HG03575 (cell line): ENCODE measurements at regions not wholly inside any gene's neighbourhood (a gene's known extent, or its start where the extent isn't known, plus 50 kb on each side); places are given as distances from the start of the nearest gene placed in this dataset.

Experiments
- ATAC-seq: cut with Tn5 transposase; IDR thresholded peaks from one replicate; pipeline ENCODE4 v1.9.1; 2021; ENCODE audit not compliant: unreplicated experiment, insufficient number of reproducible peaks, low FRiP score; ENCODE audit errors: extremely low read depth

DNA sequence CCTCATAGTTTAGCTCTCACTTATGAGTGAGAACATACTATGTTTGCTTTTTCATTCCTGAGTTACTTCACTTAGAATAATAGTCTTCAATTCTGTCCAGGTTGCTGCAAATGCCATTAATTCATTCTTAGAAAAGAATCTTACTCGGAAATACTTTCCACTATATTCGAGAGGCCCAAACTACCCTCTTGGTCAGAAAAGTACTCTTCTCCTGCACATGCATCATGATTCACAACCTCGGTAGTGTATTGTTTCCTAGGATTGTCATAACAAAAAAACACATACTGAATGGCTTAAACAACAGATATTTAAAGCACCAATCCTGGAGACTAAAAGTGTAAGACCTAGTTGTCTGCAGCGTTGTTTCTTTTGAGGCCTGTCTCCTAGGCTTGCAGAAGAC, 364.0 kb upstream of the SLC14A2 start:
- ATAC-seq: no peak

DNA sequence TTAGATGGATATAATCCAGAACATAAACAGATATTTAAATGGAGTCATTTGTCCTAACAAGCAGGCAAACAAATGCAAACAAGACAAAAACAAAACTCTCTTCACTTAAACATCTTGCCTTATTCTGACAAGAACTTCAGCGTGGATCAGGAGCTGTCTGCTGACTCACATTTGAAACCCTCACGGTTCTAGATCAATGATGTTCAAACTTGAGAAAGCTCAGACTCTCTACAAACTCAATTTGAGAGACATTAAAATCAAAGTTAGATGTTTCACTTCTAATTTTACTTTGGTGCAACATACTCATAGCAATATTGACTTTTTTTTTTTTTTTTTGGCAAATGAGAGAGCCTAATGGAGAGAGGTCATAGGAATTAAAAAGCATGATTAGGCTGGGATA, 362.8 kb upstream of the SLC14A2 start:
- no peak for ATAC-seq

DNA sequence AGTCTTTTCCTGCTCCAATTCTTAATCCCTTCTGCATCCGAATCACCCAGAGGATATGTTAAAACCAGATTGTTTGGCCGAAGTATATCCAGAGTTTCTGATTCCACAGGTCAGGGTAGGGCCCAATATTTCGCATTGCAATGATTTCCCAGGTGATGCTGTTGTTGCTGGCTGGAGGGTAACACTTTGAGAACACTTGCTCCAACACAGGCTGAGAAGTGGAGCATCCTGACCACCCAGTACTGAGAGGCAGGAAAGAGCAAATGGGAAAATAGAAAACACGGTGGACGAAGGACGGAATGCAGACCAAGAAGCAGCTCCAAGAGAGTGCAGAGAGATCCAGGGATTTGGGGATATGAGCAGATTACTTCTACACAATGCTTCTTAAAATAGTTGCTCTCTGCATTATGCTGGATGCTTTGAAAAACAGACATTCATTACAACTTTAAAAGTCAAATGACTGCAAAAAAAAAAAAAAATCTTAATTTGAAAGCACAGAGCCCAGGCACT, 362.2 kb upstream of the SLC14A2 start:
- no peak for ATAC-seq

DNA sequence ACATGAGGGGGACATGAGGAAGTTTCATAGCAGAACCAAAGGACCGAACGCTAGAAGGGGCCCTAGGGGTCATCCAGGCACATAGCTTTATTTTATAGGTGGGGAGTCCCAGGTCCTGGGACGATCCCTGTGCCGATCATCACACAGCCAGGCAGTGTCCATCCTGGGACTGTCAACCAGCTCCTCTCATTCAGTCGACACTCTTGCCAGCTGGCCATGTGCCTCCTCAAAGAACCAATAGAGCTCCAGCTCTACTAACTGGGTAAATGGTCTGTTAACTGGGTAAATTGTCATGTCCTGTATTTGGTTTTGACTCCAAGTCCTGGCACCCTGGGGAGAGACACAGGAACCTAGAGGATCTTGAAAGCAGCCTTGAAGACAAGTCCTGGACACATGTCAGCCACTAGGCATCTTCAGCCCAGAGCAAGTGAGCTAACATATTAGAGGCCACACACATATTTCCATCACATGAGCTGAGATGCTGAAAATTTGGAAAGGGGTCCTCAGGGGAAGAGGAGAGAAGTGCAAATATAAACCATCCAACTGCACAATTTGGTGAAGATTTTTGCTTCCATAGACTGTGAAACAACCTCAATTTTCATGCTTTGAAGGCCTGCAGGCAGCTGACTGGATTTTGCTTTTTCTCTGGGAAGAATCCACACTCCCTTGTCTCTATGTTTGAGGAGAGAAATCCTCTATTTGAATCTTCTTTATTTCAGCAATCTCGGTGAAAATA, 361.1 kb upstream of the SLC14A2 start:
- no peak for ATAC-seq

DNA sequence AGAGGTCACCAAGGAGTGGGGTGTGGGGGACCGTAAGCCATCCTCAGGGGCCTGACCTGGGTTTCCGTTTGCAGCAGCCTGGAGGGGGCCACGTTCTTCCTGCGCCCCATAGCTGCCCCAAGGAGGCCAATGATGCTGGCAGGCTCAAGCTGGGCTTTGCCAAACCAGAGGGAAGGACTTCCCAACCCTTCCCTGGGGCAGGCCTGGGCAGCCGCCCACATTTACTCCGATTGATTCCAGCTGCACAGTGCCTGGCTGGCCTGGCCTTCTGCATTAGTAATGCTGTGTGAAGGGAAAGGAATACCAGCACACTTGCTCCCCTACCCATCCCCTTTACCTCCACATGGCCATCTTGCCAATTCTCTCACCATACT, 360.6 kb upstream of the SLC14A2 start:
- ATAC-seq: no peak

DNA sequence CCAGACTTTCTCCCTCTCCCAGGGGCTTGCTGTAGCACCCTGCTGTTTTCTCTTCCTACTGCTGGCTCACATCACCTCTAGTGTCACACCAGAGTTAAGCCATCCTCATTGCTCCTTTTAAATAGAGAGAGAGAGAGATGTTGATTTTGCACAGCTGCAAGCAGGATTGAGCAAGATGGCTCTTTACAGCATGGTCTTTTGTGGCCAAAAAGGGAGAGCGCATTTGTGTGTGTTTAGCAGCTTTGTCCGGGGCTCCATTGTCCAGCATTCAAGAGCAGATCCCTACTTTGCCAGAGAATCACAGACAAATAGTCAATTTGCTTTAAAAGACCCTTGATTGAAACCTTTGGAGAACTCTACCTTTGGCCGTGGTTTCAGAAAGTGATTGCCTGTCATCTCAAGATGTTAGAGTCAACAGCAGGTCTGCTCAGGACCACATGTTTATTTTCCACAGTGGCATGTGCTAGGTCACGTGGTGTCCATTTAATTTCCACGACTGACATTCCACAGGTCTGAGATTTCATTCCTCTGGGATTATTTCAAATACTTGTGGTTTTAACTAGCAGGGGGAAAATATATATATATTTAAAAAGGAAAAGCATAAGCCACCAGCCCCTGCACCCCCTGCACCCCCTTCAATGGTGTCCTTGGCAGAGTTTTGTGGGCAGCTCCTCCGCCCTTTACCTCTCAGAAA, 359.9 kb upstream of the SLC14A2 start:
- no peak for ATAC-seq

DNA sequence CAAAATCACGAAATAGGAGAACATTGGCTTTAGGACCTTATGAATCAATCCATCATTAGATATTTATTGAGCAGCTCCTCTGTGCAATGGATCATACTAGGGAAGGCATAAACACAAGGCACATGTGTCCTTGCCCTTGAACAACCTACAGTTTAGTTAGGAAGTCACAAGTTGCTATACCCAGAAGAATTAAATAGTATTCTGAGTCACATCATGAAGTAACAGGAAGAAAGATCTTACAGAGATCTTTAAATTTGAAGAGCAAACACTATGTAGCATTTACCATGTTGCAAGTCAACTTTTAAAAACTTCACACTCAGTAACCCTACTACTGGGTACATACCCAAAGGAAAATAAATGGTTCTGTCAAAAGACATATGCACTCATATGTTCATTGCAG, 355.2 kb upstream of the SLC14A2 start:
- no peak for ATAC-seq

DNA sequence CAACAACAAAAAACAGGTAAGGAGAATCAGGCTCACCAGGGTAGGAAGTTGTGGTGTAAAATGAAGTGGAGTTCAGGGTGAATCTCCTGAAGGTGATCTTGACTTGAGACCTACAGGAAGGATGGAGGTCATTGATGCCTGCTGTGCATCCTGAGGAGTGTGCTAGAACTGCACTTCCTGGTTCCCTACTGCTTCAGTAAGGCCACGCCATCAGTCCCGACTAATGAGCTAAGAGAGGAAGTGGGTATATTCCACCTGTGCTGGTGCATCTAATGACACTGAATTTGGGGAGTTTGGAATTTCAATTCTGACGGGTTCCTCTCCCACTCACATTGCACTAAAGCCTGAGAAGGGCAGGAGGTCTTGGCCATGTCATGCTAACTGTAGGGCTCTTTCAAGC, 349.3 kb upstream of the SLC14A2 start:
- ATAC-seq: no peak

DNA sequence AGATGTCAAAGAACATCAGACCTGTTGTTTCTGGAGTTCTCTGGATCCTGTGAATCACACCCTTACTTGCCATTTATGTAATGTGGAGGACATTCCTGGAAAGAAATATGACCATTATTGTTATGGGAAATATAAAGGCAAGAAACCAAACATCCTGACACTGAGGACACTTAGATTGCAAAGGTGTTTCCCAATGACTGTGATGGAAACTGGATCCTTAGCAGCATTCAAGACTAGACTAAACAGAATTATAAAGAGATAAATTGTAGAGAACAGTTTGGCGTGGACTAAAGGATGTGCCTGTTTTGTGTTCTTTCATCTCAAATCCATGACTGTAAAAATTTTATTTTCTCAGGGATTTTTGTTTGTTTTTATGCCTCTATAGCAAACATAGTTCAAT, 347.7 kb upstream of the SLC14A2 start:
- no peak for ATAC-seq

DNA sequence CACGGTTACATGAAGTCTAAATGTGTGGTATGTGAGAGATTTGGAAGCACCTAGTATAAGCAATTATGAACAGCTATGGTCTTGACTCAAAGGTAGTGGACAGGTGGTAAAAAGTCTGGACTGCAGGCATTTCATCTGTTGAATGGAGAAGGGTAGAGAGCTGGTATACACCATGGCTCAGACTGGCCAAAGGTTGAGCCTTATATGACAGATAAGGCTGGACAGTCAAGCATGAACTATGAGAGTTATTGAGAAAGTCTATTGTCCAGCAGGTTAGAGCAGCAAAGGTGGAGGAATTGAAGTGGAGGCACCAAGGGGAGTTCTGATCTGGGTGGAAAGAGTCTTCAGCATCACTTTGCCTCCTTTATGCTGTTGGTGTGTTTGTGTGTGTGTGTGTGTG, 346.7 kb upstream of the SLC14A2 start:
- ATAC-seq: no peak

DNA sequence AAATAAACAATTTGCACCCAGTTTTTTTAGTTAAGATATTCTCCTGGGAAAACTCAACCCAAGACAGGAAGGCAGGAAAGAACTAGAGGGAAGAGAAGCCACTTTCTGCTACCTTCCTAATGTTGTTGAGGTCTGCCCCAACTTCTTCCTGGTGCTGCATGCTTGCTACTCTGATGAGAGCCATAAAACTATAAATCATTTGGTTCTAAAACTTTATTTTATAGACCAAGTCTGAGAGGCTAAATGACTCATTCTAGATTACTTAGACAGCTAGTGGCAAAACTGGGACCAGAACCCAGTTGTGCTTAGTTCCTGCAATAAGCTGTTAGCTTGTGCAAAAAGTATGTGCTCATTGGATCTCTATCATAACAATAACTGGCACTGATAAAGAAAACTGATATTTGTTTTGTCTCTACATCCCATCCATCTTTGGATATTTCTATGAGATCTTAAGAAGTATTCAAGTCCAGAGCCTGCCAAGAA, 344.9 kb upstream of the SLC14A2 start:
- no peak for ATAC-seq

DNA sequence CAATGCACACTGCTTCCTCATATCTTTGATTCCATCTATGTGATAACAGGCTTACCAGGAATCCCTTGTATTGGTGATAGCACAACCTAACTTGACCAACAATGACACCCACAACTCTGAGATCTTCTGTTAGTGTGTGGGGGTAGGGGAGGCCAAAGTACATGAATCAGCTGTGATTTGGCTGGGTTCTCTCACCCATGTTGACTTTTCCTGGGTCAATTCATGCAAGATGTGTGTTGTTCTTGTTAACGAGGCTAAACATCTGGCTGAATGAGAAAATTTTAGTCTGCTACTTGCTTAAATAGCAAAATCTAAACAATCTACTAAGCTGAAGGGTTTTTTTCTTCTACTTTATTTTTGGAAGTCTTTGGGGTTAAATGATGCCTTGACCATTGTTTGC, 341.2 kb upstream of the SLC14A2 start:
- ATAC-seq: no peak

DNA sequence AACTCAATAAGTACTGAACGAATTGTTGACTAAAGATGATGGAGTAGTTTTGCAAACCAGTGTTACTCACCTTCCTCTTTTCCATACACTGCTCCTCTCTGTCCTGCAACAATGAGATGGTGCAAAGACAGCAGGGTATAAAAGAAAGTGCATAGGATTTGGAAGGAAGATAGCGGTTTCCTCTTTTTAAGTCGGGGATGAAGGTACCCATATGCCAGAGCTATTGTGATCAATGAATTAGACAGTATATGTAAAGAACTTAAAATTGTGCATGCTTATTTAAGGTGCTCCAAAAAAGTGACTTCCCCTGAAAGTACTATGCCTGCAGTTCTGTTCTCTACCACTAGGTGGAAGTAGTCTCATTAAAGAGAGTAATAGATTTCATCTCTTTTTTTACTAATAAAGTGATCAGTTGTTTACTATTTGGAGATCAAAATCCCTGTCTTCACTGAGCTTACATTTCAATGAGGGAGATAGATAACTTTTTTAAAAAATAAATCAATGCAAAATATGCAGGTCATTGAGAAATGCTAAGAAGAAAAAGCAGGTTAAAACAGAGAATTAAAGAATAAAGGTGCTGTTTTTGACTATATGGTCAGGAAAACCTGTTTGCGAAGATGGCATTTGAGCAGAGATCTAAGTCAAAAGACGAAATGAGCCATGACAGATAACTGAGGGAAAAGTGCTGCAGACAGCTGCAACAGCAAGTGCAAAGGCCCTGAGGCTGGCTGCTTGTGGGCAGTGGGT, 339.7 kb upstream of the SLC14A2 start:
- ATAC-seq: no peak

DNA sequence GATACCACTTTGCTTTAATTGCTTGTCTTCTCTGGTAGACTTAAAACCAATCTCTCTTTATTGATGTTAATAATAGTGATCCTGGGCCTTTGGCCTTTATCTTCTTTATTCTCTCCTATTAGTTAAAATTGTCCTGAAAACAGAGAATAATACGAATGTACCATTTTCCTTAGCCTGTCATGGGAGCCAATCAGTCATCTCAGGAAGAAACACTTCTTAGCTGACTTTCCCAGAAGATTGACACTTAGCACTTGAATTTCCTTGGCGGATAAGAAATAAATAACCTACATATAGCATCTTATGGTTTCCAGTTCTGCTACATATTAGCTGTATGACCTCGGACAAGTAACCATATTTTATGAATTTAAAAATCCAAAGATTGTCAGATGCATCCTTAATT, 338.4 kb upstream of the SLC14A2 start:
- ATAC-seq: no peak

DNA sequence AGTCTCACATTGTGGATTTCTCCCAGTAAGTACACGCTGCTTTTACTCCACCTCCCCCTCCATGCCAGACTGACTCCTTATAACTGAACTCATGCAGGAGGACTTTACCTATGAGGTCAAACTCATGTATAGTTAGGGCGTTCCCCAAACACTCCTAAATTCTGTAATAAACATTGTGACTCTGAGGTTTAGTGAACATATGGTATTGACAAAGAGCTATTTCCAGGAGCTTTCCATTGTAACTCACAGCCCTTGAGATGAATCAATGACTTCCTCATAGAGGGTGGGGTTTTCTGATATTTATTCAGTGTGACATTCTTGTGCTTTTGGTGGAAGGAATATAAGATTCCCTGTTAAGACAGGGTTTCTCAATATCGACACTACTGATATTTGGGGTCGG, 337.4 kb upstream of the SLC14A2 start:
- ATAC-seq: no peak

DNA sequence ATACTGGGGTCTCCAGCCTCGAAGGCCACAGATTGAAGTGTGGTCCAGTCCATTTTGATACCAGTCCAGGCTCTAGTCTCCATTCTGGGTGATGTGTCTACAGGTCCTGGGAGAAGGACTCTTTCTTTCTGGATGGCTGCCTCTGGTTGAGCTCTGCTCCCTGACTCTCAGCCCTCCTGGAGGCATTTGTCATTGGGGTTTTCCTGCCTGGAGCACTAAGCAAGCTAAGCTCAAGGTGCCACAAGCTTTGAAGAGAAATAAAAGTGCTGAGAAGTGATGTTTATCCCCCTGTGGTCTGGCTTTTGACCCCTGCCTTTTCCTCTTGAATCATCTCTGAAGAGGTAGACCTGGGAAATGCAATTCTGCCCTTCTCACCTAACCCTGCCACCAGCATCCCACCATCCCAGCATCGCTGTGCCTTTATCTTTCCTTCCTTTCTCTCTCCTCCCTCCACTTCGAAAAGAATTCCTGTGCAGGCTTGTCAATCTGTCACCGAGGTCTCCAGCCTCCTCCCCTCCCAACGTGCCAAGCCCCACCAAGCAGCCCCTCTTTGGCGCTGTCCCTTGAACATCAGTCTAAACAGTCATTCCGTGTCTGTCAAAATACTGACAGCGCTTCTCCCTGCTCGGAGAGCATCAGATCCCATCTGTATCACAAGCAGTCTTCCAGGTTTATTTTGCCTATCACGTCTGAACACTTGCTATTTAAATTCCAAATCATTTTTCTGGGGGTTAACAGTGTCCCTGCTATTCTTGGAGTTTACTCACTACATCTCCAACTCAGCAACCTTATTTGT, 334.6 kb upstream of the SLC14A2 start:
- no peak for ATAC-seq

DNA sequence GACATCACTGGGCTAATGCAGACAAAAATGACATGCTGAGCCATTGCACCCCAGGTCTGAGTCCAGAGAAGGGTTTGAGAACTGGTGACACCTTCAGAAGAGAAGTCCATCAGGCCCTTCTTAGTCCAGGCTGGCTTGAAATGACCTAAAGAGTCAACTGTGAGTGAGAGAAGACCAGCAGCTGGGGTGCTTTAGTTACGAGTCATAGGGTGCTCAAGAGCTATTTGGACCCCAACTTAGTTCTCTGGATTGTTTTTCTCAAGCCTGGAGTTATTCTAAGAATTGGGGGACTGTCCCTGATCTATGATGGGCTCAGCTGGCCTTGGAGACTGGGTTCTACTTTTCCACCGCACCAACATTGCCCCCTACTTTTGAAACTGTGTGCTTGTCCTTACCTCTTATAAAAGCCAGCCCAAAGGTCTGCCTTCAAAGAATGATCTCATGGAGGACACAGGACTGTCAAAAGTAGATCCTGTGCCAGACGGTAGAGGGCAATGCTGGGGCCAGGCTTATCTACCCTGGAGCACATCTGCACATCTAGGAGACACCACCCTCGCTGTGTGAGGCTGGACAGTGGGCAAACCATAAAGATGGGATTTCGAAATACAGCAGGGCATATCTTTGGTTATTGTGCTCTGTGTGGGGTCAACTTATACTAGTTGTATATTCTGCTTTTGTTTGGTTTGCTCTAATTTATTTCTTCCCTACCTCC, 333.0 kb upstream of the SLC14A2 start:
- no peak for ATAC-seq

DNA sequence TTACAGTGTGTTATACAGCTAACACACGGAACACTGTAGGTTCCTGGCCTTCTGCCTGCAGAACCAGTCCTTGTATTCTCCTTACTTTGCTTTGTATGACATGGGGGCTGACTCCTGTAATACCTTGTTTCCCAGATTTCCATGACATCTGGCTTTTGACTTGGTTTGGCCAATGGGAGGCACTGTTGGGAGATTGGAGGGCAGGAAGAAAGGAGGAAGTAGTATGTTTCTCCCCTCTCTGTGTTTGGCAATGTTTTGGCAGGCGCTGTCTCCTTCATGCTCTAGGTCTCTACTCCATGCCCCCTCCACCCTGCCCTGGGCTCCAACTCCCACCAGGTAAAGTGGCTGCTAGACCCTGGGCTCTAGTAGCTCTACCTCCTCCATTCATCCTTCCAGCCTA, 331.1 kb upstream of the SLC14A2 start:
- no peak for ATAC-seq

DNA sequence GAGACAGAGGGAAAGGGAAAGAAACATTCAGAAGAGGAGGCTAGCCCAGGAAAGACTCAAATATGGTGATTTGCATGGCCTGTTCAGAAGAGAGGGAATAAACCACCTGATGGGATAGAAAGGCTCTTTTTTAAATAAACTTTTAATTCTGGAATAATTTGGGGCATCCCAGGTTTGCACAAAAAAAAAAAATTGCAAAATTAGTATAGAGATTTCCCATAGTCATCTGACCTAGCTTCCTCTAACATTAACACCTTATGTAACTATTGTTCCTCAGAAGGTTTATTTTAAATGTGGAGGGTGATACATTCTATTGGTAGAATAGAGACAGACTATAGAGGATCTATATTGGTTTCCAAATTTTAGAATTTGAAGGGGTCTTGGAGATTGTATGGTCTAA, 330.4 kb upstream of the SLC14A2 start:
- ATAC-seq: no peak
